GM21526 (cell line): ENCODE measurements at regions not wholly inside any gene's neighbourhood (a gene's known extent, or its start where the extent isn't known, plus 50 kb on each side); places are given as distances from the start of the nearest gene placed in this dataset.
"Not testable (repeated sequence)": the region's sequence is repeated elsewhere in the genome, so short reads cannot be mapped to it uniquely, and the experiment has no call there.

Experiments used
- ATAC-seq: cut with Tn5 transposase; IDR thresholded peaks from one replicate; pipeline ENCODE4 v1.9.1; 2021; ENCODE audit warnings: moderate library complexity; ENCODE audit not compliant: unreplicated experiment, low FRiP score

- ATAC-seq: no peak
These were observed 87.7 kb downstream of the IYD start for GRCh38 chr6:150456466-150456865.

- no peak for ATAC-seq
These were observed 88.3 kb downstream of the IYD start for GRCh38 chr6:150456902-150457643.

GRCh38 chr6:150458579-150458978, 89.8 kb downstream of the IYD start:
- ATAC-seq: no peak

GRCh38 chr6:150463852-150464251, 95.0 kb downstream of the IYD start:
- no peak for ATAC-seq

GRCh38 chr6:150464966-150465365, 96.2 kb downstream of the IYD start:
- ATAC-seq: no peak

GRCh38 chr6:150465610-150466009, 96.8 kb downstream of the IYD start:
- no peak for ATAC-seq

GRCh38 chr6:150466196-150466595, 97.4 kb downstream of the IYD start:
- no peak for ATAC-seq

GRCh38 chr6:150470131-150470530, 101.3 kb downstream of the IYD start:
- ATAC-seq: no peak

GRCh38 chr6:150470960-150471665, 102.3 kb downstream of the IYD start:
- ATAC-seq: no peak

GRCh38 chr6:150478656-150479545, 110.1 kb downstream of the IYD start:
- no peak for ATAC-seq

GRCh38 chr6:150482883-150483409, 114.1 kb downstream of the IYD start:
- no peak for ATAC-seq

- no peak for ATAC-seq
These were observed 114.3 kb upstream of the PLEKHG1 start for GRCh38 chr6:150485161-150485958.

- no peak for ATAC-seq
These were observed 113.6 kb upstream of the PLEKHG1 start for GRCh38 chr6:150486048-150486447.

GRCh38 chr6:150490586-150490985, 109.1 kb upstream of the PLEKHG1 start:
- no peak for ATAC-seq

- ATAC-seq: peak; percentile 65
These were observed 108.4 kb upstream of the PLEKHG1 start for GRCh38 chr6:150491131-150491810.

- ATAC-seq: no peak
These were observed 107.9 kb upstream of the PLEKHG1 start for GRCh38 chr6:150491811-150492172.

GRCh38 chr6:150492507-150492906, 107.2 kb upstream of the PLEKHG1 start:
- ATAC-seq: no peak

- ATAC-seq: no peak
These were observed 106.7 kb upstream of the PLEKHG1 start for GRCh38 chr6:150492941-150493340.

GRCh38 chr6:150493552-150493951, 106.1 kb upstream of the PLEKHG1 start:
- not testable (repeated sequence) for ATAC-seq

GRCh38 chr6:150494241-150494640, 105.4 kb upstream of the PLEKHG1 start:
- ATAC-seq: no peak
